ENCODE measurements at regions not wholly inside any gene's neighbourhood (a gene's known extent, or its start where the extent isn't known, plus 50 kb on each side); places are given as distances from the start of the nearest gene placed in this dataset.

DNA sequence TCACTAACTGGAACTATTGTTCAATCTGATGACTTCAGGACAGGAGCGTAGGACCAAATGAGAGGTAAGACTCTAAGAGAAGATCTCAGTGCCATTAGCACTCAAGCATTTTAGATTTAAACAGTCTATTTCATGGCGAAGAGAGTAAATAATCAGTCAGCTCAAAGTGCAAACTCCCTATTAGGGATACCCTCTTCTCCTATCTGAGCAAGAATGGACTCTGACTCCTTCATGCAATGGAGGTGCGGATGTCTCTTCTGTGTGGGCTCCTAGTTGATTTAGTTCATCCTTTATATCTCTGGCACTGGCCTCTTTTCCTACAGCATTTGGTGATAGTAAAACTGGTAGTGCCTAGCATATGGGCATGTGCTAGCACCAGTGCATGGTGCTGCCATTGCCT lies 144.6 kb downstream of the SMC2 start:
- H3K4me3 ChIP-seq (ENCODE audit: low read depth, low read length): no peak overlapping the region
- TF ChIP-seq, protein P1, sequence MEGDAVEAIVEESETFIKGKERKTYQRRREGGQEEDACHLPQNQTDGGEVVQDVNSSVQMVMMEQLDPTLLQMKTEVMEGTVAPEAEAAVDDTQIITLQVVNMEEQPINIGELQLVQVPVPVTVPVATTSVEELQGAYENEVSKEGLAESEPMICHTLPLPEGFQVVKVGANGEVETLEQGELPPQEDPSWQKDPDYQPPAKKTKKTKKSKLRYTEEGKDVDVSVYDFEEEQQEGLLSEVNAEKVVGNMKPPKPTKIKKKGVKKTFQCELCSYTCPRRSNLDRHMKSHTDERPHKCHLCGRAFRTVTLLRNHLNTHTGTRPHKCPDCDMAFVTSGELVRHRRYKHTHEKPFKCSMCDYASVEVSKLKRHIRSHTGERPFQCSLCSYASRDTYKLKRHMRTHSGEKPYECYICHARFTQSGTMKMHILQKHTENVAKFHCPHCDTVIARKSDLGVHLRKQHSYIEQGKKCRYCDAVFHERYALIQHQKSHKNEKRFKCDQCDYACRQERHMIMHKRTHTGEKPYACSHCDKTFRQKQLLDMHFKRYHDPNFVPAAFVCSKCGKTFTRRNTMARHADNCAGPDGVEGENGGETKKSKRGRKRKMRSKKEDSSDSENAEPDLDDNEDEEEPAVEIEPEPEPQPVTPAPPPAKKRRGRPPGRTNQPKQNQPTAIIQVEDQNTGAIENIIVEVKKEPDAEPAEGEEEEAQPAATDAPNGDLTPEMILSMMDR (IDR thresholded peaks at IDR 0.05; ENCODE audit: insufficient read depth, low read depth, low read length, missing control alignments): no peak
- DNase-seq (ENCODE audit: low read depth): no peak

DNA sequence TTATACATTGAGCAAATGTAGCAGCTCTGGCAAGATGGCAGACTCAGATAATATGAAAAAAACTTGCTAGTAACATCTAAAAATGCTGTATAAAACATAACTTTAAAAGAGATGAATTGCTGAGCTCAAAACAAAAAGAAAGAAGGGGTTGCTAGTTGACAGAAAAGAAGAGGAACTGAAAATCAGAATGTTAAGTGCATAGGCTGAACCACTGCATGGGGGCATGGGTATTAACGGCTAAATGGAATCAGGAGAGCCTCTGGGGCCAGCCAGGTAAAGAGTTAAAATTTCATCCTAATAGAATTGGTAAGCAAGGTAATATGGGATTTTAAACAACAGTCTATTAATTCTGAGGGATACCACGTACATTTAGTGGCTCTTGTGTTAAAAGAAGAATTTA lies 146.8 kb downstream of the SMC2 start:
- DNase-seq (ENCODE audit: low read depth): no peak
- TF ChIP-seq, protein P1 (IDR thresholded peaks at IDR 0.05; ENCODE audit: insufficient read depth, low read depth, low read length, missing control alignments): no peak
- H3K4me3 ChIP-seq (ENCODE audit: low read depth, low read length): no peak overlapping the region

DNA sequence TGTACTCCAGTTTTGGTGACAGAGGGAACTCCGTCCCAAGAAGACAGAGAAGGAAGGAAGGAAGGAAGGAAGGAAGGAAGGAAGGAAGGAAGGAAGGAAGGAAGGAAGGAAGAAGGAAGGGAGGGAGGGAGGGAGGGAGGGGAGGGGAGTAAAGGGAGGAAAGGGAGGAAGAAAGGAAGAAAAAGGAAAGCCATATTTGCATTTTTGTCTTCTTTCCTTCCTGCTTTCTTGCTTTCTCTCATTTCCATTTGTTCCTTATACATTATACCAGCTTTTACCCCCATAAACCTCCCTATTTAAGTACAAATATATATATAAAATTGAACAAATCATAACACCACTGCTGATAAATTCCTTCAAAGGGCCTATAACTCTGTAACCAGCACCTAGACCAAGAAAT lies 151.8 kb downstream of the SMC2 start:
- DNase-seq (ENCODE audit: low read depth): no peak
- H3K4me3 ChIP-seq (ENCODE audit: low read depth, low read length): no peak overlapping the region
- TF ChIP-seq, protein P1 (IDR thresholded peaks at IDR 0.05; ENCODE audit: insufficient read depth, low read depth, low read length, missing control alignments): no peak

DNA sequence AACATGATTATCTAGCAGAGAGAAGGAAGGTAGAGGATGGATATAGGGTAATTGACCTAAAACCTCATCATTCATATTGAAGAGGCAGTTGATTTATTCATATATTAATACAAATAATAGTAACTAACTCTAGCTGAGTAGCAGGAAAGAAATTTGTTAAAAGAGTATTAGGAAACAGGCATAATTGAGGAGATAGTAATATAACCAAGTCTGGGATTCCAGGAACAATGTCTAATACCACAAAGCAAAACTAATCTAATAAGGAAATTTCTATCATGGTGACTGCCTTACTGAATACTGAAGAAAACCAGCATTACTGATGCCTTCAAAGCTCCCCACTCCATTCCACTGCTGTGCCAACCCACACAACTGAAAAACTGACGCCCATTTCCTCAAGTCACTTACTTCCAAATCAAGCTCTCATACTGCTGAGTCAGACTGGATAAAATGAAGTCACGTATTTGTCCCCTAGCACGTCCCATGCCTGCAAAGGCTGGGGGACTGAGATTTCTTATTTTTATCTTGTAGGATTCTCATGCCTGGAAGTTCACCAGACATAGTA lies 153.9 kb downstream of the SMC2 start:
- H3K4me3 ChIP-seq (ENCODE audit: low read depth, low read length): no peak overlapping the region
- no peak for DNase-seq (ENCODE audit: low read depth)
- TF ChIP-seq, protein P1 (IDR thresholded peaks at IDR 0.05; ENCODE audit: insufficient read depth, low read depth, low read length, missing control alignments): no peak

DNA sequence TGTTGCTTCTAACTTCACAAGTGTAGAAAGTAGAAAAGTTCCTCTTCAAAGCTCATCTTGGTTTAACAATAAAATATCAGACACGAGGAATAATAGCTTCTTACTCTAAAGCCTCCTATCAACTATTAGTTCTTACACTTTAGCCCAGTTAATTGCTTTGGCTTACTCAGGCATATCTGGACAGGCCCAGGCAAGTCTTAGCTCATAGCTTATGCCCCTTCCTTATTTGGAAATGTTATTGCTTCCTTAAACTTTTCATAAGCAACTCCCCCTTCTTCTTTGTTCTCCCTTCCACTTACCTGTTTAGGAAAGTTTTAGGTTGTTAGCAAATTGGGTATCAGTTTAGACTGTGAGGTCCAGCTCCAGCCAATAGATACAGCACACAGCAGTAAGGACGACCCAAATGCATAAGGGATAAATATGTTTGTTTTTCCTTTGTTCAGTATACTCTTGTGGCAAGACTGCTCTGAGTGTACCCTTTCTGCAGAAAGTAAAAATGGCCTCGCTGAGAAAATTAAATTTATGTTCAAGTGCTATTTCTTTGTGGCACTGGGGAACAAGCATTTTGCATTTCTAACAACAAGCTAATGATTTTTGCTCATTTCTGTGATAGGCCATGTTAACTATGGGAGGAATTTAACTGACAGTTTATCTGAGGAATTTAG lies 162.1 kb downstream of the SMC2 start:
- no peak for DNase-seq (ENCODE audit: low read depth)
- TF ChIP-seq, protein P1 (IDR thresholded peaks at IDR 0.05; ENCODE audit: insufficient read depth, low read depth, low read length, missing control alignments): no peak
- H3K4me3 ChIP-seq (ENCODE audit: low read depth, low read length): no peak overlapping the region

DNA sequence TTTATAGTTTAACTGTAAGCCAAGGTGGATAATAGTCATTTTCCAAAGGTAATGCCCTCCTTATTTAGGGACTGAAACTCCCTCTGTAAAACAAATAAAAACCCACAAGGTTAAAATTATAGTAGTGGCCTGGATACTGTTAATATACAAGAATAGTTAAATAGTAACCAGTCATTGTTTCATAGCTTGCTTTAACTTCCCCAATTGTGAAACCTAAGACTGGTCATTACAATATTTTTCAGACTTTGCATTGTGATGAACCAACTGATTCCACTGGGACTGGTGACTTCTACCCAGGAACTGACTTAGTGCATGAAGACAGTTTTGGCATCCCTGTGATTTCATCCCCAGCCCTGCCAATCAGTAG lies 162.6 kb downstream of the SMC2 start:
- no peak for DNase-seq (ENCODE audit: low read depth)
- TF ChIP-seq, protein P1 (IDR thresholded peaks at IDR 0.05; ENCODE audit: insufficient read depth, low read depth, low read length, missing control alignments): no peak
- H3K4me3 ChIP-seq (ENCODE audit: low read depth, low read length): no peak overlapping the region
